GM21717 (cell line): ENCODE measurements at regions not wholly inside any gene's neighbourhood (a gene's known extent, or its start where the extent isn't known, plus 50 kb on each side); places are given as distances from the start of the nearest gene placed in this dataset.
A peak's percentile ranks its signal among the peaks of the same experiment; 100 is the strongest.

ENCODE experiments used
- ATAC-seq: cut with Tn5 transposase; IDR thresholded peaks from one replicate; pipeline ENCODE4 v1.9.1; 2021; ENCODE audit warnings: mild to moderate bottlenecking, moderate library complexity; ENCODE audit not compliant: unreplicated experiment

GRCh38 chr9:95733741-95734666 lies 141.5 kb upstream of the ERCC6L2 start:
- ATAC-seq: no peak

- no peak for ATAC-seq
These were observed 142.4 kb upstream of the ERCC6L2 start for GRCh38 chr9:95732802-95733688.

GRCh38 chr9:95731876-95732275 lies 143.6 kb upstream of the ERCC6L2 start:
- no peak for ATAC-seq

- no peak for ATAC-seq
These were observed 145.7 kb upstream of the ERCC6L2 start for GRCh38 chr9:95729669-95730368.

GRCh38 chr9:95729046-95729445 lies 146.4 kb upstream of the ERCC6L2 start:
- no peak for ATAC-seq

GRCh38 chr9:95727947-95728520 lies 147.5 kb upstream of the ERCC6L2 start:
- ATAC-seq: no peak

- no peak for ATAC-seq
These were observed 148.7 kb upstream of the ERCC6L2 start for GRCh38 chr9:95726756-95727155.

GRCh38 chr9:95725045-95725444 lies 150.4 kb upstream of the ERCC6L2 start:
- peak; percentile 15 for ATAC-seq

GRCh38 chr9:95724253-95724991 lies 151.1 kb upstream of the ERCC6L2 start:
- ATAC-seq: peak; percentile 91

GRCh38 chr9:95722141-95722540 lies 153.3 kb upstream of the ERCC6L2 start:
- no peak for ATAC-seq

- ATAC-seq: no peak
These were observed 154.4 kb upstream of the ERCC6L2 start for GRCh38 chr9:95721061-95721531.

- no peak for ATAC-seq
These were observed 155.0 kb upstream of the ERCC6L2 start for GRCh38 chr9:95720496-95720895.

- ATAC-seq: no peak
These were observed 156.1 kb upstream of the ERCC6L2 start for GRCh38 chr9:95719354-95719753.

GRCh38 chr9:95718263-95718662 lies 157.2 kb upstream of the ERCC6L2 start:
- ATAC-seq: no peak

GRCh38 chr9:95715868-95716435 lies 159.5 kb upstream of the ERCC6L2 start:
- ATAC-seq: no peak

GRCh38 chr9:95710446-95710845 lies 165.0 kb upstream of the ERCC6L2 start:
- no peak for ATAC-seq

- ATAC-seq: no peak
These were observed 178.8 kb upstream of the ERCC6L2 start for GRCh38 chr9:95696701-95697100.

- ATAC-seq: no peak
These were observed 174.7 kb upstream of the PTCH1 start for GRCh38 chr9:95691435-95691834.

GRCh38 chr9:95689669-95690068 lies 172.9 kb upstream of the PTCH1 start:
- no peak for ATAC-seq

- no peak for ATAC-seq
These were observed 167.7 kb upstream of the PTCH1 start for GRCh38 chr9:95684516-95684915.
